Spleen (tissue), 7 donors: ENCODE measurements at regions not wholly inside any gene's neighbourhood (a gene's known extent, or its start where the extent isn't known, plus 50 kb on each side); places are given as distances from the start of the nearest gene placed in this dataset.

Experiments
- POLR2A ChIP-seq, 3 donors: fragments of 450-650 bp; IDR thresholded peaks; one replicate each; pipeline ENCODE4 v1.5.1; 2017; ENCODE audit warnings: antibody characterized with exemption in 3 of 3, mild to moderate bottlenecking in 1 of 3
- POLR2AphosphoS5 ChIP-seq, 3 donors: sonication (generic); formaldehyde crosslinking; IDR thresholded peaks; one replicate each; pipeline ENCODE4 v1.5.1; 2017; ENCODE audit warnings: antibody characterized with exemption in 3 of 3
- TF ChIP-seq, protein P1 (sequence below), 11 experiments: fragments of 200-600 bp in 7 of 11; fragments of 450-650 bp in 4 of 11; sonication (generic) in 4 of 11; IDR thresholded peaks in 8 of 11; conservative IDR thresholded peaks in 3 of 11; 1 replicate in 7 of 11; 2 replicates in 4 of 11; pipeline versions ENCODE4 v1.4.0 to v1.8.0; 2016 to 2021; ENCODE audit warnings: antibody characterized with exemption in 11 of 11, inconsistent platforms in 4 of 11, mild to moderate bottlenecking in 1 of 11
- donor health status: DM: no; HTN: no; CAD: no; lungs with moderate emphysema.
- donor health status: DM: no; HTN: no; CAD: no.
- donor health status: DM: no; HTN: no; CAD: no.

- TF ChIP-seq POLR2AphosphoS5 (IDR thresholded peaks at IDR 0.05) (no peak), POLR2A (IDR thresholded peaks at IDR 0.05) (no peak)
- TF ChIP-seq, protein P1, sequence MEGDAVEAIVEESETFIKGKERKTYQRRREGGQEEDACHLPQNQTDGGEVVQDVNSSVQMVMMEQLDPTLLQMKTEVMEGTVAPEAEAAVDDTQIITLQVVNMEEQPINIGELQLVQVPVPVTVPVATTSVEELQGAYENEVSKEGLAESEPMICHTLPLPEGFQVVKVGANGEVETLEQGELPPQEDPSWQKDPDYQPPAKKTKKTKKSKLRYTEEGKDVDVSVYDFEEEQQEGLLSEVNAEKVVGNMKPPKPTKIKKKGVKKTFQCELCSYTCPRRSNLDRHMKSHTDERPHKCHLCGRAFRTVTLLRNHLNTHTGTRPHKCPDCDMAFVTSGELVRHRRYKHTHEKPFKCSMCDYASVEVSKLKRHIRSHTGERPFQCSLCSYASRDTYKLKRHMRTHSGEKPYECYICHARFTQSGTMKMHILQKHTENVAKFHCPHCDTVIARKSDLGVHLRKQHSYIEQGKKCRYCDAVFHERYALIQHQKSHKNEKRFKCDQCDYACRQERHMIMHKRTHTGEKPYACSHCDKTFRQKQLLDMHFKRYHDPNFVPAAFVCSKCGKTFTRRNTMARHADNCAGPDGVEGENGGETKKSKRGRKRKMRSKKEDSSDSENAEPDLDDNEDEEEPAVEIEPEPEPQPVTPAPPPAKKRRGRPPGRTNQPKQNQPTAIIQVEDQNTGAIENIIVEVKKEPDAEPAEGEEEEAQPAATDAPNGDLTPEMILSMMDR (IDR thresholded peaks at IDR 0.05 in 8 of 11, conservative IDR thresholded peaks at IDR 0.05 in 3 of 11): no peak
Observed at GRCh38 chr11:121359591-121359990, 67.0 kb downstream of the SC5D start.
